Vagina (tissue), 2 donors: ENCODE measurements at regions not wholly inside any gene's neighbourhood (a gene's known extent, or its start where the extent isn't known, plus 50 kb on each side); places are given as distances from the start of the nearest gene placed in this dataset.

Source experiments
- POLR2A ChIP-seq, 2 donors: fragments of 450-650 bp; IDR thresholded peaks; one replicate each; pipeline ENCODE4 v1.6.1; 2017; ENCODE audit warnings: antibody characterized with exemption in 2 of 2, mild to moderate bottlenecking in 2 of 2, moderate library complexity in 2 of 2
- TF ChIP-seq, protein P1 (sequence below), 3 experiments: fragments of 450-650 bp in 2 of 3; fragments of 200-600 bp in 1 of 3; sonication (generic) in 1 of 3; IDR thresholded peaks; one replicate each; pipeline ENCODE4 v1.5.1; 2017 to 2019; ENCODE audit warnings: antibody characterized with exemption in 3 of 3, mild to moderate bottlenecking in 2 of 3, moderate library complexity in 2 of 3

GRCh38 chr6:77072694-77073409, 390.4 kb downstream of the HTR1B start:
- TF ChIP-seq, protein P1, sequence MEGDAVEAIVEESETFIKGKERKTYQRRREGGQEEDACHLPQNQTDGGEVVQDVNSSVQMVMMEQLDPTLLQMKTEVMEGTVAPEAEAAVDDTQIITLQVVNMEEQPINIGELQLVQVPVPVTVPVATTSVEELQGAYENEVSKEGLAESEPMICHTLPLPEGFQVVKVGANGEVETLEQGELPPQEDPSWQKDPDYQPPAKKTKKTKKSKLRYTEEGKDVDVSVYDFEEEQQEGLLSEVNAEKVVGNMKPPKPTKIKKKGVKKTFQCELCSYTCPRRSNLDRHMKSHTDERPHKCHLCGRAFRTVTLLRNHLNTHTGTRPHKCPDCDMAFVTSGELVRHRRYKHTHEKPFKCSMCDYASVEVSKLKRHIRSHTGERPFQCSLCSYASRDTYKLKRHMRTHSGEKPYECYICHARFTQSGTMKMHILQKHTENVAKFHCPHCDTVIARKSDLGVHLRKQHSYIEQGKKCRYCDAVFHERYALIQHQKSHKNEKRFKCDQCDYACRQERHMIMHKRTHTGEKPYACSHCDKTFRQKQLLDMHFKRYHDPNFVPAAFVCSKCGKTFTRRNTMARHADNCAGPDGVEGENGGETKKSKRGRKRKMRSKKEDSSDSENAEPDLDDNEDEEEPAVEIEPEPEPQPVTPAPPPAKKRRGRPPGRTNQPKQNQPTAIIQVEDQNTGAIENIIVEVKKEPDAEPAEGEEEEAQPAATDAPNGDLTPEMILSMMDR (IDR thresholded peaks at IDR 0.05): no peak
- no peak for TF ChIP-seq POLR2A (IDR thresholded peaks at IDR 0.05)
